ENCODE measurements at regions not wholly inside any gene's neighbourhood (a gene's known extent, or its start where the extent isn't known, plus 50 kb on each side); places are given as distances from the start of the nearest gene placed in this dataset.

DNA sequence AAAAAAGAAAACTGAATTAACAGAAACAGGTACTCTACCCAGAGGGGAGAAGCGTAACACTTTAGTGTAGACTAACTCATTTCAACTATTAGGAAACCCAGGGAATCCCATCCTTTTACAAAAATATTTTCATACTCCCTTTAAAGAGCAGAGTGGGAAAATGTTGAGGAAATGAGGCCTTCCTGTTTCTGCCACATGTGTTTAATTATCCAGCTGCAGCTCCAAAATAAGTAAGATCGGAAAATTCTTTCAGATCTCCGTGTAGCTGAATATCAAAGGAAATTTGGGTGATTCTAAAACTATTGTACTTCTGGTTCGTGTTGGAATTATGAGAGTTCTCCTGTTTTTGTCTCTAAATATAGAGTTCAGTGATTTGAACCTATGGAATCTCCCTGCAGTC lies 58.0 kb upstream of the CAV2 start:
- ATAC-seq: peak; percentile 17
- no peak for TF ChIP-seq GLIS3 (CRISPR knock-in tag; IDR thresholded peaks at IDR 0.05)
- TF ChIP-seq, protein P1, sequence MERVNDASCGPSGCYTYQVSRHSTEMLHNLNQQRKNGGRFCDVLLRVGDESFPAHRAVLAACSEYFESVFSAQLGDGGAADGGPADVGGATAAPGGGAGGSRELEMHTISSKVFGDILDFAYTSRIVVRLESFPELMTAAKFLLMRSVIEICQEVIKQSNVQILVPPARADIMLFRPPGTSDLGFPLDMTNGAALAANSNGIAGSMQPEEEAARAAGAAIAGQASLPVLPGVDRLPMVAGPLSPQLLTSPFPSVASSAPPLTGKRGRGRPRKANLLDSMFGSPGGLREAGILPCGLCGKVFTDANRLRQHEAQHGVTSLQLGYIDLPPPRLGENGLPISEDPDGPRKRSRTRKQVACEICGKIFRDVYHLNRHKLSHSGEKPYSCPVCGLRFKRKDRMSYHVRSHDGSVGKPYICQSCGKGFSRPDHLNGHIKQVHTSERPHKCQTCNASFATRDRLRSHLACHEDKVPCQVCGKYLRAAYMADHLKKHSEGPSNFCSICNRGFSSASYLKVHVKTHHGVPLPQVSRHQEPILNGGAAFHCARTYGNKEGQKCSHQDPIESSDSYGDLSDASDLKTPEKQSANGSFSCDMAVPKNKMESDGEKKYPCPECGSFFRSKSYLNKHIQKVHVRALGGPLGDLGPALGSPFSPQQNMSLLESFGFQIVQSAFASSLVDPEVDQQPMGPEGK (CRISPR knock-in tag; IDR thresholded peaks at IDR 0.05; ENCODE audit: borderline replicate concordance): no peak
- no peak for TF ChIP-seq ESRRG (CRISPR knock-in tag; IDR thresholded peaks at IDR 0.05)

DNA sequence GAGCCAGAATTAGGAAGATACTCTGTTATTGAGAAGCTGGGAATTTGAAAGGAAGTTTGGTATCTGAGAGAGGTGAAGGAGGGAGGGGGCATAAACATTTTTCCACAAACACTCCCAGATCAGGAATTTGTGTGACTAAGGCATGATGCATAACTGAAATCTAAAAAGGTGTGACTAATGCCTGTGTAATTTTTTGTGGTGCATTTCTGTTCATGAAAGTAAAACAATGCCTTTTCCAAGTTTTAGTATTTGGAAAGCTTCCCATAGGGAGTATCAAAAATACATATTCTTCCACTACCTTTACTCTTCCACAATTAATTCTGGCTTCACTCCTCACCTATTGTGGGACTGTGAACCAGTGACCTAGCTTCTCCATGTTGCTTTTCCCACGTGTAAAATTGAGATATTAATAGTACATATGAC lies 56.4 kb upstream of the CAV2 start:
- peak; percentile 76 for ATAC-seq
- TF ChIP-seq RARB (CRISPR knock-in tag; IDR thresholded peaks at IDR 0.05) (0 out of 2 replicates have a peak, but pooled peaks have one; percentile 19), ZC3H10 (CRISPR knock-in tag; IDR thresholded peaks at IDR 0.05) (no peak), CSDC2 (CRISPR knock-in tag; IDR thresholded peaks at IDR 0.05) (no peak), ZNF70 (CRISPR knock-in tag; IDR thresholded peaks at IDR 0.05) (no peak), TOX (CRISPR knock-in tag; IDR thresholded peaks at IDR 0.05; ENCODE audit: borderline replicate concordance) (peak; percentile 56; the same call in 1 of the 2 replicates)

DNA sequence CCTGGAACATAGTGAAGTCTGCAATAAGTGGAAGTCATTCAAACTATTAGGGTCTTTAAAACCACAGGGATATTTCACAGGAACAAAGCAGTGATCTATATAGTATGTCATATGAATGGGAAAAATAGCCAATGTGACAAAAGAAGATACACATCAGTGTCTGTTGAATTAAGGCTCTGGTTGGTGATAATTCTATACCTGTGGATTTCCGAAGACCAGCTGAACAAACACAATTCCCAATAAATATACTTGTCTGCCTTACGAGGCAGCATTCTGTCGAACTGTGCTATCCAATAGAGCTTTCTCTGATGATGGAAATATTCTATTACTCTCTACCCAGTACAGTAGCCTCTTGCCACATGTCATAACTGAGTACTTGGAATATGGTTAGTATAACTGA lies 55.9 kb upstream of the CAV2 start:
- ATAC-seq: peak; percentile 12; the same call in 1 of the 3 replicates
- TF ChIP-seq, protein P2, sequence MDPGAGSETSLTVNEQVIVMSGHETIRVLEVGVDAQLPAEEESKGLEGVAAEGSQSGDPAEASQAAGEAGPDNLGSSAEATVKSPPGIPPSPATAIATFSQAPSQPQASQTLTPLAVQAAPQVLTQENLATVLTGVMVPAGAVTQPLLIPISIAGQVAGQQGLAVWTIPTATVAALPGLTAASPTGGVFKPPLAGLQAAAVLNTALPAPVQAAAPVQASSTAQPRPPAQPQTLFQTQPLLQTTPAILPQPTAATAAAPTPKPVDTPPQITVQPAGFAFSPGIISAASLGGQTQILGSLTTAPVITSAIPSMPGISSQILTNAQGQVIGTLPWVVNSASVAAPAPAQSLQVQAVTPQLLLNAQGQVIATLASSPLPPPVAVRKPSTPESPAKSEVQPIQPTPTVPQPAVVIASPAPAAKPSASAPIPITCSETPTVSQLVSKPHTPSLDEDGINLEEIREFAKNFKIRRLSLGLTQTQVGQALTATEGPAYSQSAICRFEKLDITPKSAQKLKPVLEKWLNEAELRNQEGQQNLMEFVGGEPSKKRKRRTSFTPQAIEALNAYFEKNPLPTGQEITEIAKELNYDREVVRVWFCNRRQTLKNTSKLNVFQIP (CRISPR knock-in tag; IDR thresholded peaks at IDR 0.05; ENCODE audit: borderline replicate concordance, low read depth): no peak
- TF ChIP-seq PPARA (CRISPR knock-in tag; IDR thresholded peaks at IDR 0.05; ENCODE audit: borderline replicate concordance): no peak
- no peak for TF ChIP-seq BACH2 (CRISPR knock-in tag; IDR thresholded peaks at IDR 0.05; ENCODE audit: borderline replicate concordance)
- no peak for TF ChIP-seq ISL1 (CRISPR knock-in tag; IDR thresholded peaks at IDR 0.05)
- TF ChIP-seq CSDC2 (CRISPR knock-in tag; IDR thresholded peaks at IDR 0.05): no peak
- no peak for TF ChIP-seq ZNF8 (CRISPR knock-in tag; IDR thresholded peaks at IDR 0.05)
- no peak for TF ChIP-seq ZNF70 (CRISPR knock-in tag; IDR thresholded peaks at IDR 0.05)
- no peak for TF ChIP-seq ARNTL (CRISPR knock-in tag; IDR thresholded peaks at IDR 0.05; ENCODE audit: borderline replicate concordance, low read depth)
- TF ChIP-seq TCF4 (CRISPR knock-in tag; IDR thresholded peaks at IDR 0.05; ENCODE audit: borderline replicate concordance): no peak
- TF ChIP-seq RARB (CRISPR knock-in tag; IDR thresholded peaks at IDR 0.05): no peak
- TF ChIP-seq ESRRG (CRISPR knock-in tag; IDR thresholded peaks at IDR 0.05): no peak
- TF ChIP-seq TOX (CRISPR knock-in tag; IDR thresholded peaks at IDR 0.05; ENCODE audit: borderline replicate concordance): no peak
- TF ChIP-seq, protein P3, sequence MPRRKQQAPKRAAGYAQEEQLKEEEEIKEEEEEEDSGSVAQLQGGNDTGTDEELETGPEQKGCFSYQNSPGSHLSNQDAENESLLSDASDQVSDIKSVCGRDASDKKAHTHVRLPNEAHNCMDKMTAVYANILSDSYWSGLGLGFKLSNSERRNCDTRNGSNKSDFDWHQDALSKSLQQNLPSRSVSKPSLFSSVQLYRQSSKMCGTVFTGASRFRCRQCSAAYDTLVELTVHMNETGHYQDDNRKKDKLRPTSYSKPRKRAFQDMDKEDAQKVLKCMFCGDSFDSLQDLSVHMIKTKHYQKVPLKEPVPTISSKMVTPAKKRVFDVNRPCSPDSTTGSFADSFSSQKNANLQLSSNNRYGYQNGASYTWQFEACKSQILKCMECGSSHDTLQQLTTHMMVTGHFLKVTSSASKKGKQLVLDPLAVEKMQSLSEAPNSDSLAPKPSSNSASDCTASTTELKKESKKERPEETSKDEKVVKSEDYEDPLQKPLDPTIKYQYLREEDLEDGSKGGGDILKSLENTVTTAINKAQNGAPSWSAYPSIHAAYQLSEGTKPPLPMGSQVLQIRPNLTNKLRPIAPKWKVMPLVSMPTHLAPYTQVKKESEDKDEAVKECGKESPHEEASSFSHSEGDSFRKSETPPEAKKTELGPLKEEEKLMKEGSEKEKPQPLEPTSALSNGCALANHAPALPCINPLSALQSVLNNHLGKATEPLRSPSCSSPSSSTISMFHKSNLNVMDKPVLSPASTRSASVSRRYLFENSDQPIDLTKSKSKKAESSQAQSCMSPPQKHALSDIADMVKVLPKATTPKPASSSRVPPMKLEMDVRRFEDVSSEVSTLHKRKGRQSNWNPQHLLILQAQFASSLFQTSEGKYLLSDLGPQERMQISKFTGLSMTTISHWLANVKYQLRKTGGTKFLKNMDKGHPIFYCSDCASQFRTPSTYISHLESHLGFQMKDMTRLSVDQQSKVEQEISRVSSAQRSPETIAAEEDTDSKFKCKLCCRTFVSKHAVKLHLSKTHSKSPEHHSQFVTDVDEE (CRISPR knock-in tag; IDR thresholded peaks at IDR 0.05): no peak

DNA sequence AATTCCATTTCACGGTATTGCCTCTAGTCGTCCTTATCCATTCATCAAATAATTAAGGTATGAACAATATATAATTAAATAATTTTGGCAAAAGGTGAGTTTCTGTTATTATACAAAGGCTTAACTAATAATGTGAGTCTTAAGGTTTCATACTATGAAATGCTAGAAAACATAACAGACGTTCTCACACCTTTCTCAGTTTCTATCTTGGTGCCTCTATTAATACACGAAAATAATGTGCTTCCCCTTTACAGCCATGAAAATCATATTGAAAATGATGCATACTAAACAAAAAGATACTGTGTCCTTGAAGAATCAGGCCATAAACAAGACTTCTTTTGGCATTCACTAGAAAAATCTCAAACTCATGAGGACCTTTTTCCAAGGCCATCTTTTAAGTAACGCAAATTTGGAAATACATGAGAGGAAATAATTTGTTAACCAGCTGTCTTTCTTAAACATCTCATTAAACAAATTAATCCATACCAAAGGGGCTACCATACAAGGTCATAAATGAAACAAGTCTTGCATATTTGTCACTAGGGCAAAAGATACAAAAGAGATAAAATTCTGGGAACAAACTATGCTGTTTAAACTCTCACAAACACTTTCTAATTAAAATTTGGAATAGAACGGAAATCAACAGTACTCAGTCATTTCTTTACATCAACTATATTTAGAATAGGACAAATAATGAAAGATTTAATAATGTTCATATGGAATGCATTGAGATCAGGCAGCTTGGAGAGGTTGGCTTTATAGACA lies 53.9 kb upstream of the CAV2 start:
- no peak for TF ChIP-seq ZFP30 (CRISPR knock-in tag; IDR thresholded peaks at IDR 0.05)
- no peak for TF ChIP-seq RARB (CRISPR knock-in tag; IDR thresholded peaks at IDR 0.05)
- TF ChIP-seq, protein P4, sequence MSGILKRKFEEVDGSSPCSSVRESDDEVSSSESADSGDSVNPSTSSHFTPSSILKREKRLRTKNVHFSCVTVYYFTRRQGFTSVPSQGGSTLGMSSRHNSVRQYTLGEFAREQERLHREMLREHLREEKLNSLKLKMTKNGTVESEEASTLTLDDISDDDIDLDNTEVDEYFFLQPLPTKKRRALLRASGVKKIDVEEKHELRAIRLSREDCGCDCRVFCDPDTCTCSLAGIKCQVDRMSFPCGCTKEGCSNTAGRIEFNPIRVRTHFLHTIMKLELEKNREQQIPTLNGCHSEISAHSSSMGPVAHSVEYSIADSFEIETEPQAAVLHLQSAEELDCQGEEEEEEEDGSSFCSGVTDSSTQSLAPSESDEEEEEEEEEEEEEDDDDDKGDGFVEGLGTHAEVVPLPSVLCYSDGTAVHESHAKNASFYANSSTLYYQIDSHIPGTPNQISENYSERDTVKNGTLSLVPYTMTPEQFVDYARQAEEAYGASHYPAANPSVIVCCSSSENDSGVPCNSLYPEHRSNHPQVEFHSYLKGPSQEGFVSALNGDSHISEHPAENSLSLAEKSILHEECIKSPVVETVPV (CRISPR knock-in tag; IDR thresholded peaks at IDR 0.05): no peak
- ATAC-seq: no peak

Measured in SK-N-SH treated with all-trans-retinoic acid at 6 μM for 48 hours (cell line).